IPS-20b (cell line): ENCODE measurements at regions not wholly inside any gene's neighbourhood (a gene's known extent, or its start where the extent isn't known, plus 50 kb on each side); places are given as distances from the start of the nearest gene placed in this dataset.

ENCODE experiments used
- H3K27ac ChIP-seq: one replicate; pipeline ENCODE4 v1.5.1; 2013; ENCODE audit warnings: low read length
- H3K27me3 ChIP-seq: 2 replicates; pipeline ENCODE4 v1.6.1; 2013; ENCODE audit warnings: mild to moderate bottlenecking, low read length, inconsistent platforms; ENCODE audit not compliant: insufficient read depth
- H3K36me3 ChIP-seq: 2 replicates; pipeline ENCODE4 v1.6.1; 2013; ENCODE audit warnings: low read depth, mild to moderate bottlenecking, inconsistent platforms, low read length, moderate library complexity; ENCODE audit not compliant: insufficient read depth
- H3K4me1 ChIP-seq: 2 replicates; pipeline ENCODE4 v1.6.1; 2013; ENCODE audit warnings: mild to moderate bottlenecking, control low read depth, inconsistent platforms, low read length, moderate library complexity; ENCODE audit not compliant: insufficient read depth
- H3K4me3 ChIP-seq: 2 replicates; pipeline ENCODE4 v1.5.1; 2013; ENCODE audit warnings: mild to moderate bottlenecking, low read length, inconsistent platforms
- H3K9ac ChIP-seq: 2 replicates; pipeline ENCODE4 v1.6.1; 2013; ENCODE audit warnings: low read depth, mild to moderate bottlenecking, inconsistent platforms, low read length, moderate library complexity
- H3K9me3 ChIP-seq: 2 replicates; pipeline ENCODE4 v1.6.1; 2013; ENCODE audit warnings: mild to moderate bottlenecking, low read depth, low read length, inconsistent platforms; ENCODE audit not compliant: insufficient read depth

GRCh38 chr14:66109426-66109825 is 376.7 kb upstream of the CCDC196 start:
- H3K27ac ChIP-seq = no peak overlapping the region
- H3K4me3 ChIP-seq = no peak overlapping the region
- no peaks in the 10 kb centered on the region for H3K9me3 ChIP-seq
- H3K36me3 ChIP-seq = no peaks in the 10 kb centered on the region
- no peaks in the 10 kb centered on the region for H3K4me1 ChIP-seq
- no peaks in the 10 kb centered on the region for H3K27me3 ChIP-seq
- H3K9ac ChIP-seq = no peak overlapping the region

- Histone ChIP-seq H3K9me3 (no peaks in the 10 kb centered on the region), H3K36me3 (no peaks in the 10 kb centered on the region), H3K27me3 (no peaks in the 10 kb centered on the region), H3K9ac (no peak overlapping the region), H3K4me1 (peaks cover 5% of the 10 kb centered on the region), H3K4me3 (no peak overlapping the region), H3K27ac (no peak overlapping the region)
These were observed 374.3 kb upstream of the CCDC196 start for GRCh38 chr14:66111891-66112290.

- Histone ChIP-seq H3K36me3 (no peaks in the 10 kb centered on the region), H3K9ac (no peak overlapping the region), H3K27ac (no peak overlapping the region), H3K27me3 (no peaks in the 10 kb centered on the region), H3K4me3 (no peak overlapping the region), H3K4me1 (peaks cover 14% of the 10 kb centered on the region), H3K9me3 (no peaks in the 10 kb centered on the region)
These were observed 372.1 kb upstream of the CCDC196 start for GRCh38 chr14:66114071-66114470.

- peaks cover 19% of the 10 kb centered on the region for H3K4me1 ChIP-seq
- H3K9ac ChIP-seq = no peak overlapping the region
- no peaks in the 10 kb centered on the region for H3K9me3 ChIP-seq
- H3K36me3 ChIP-seq = no peaks in the 10 kb centered on the region
- no peaks in the 10 kb centered on the region for H3K27me3 ChIP-seq
- no peak overlapping the region for H3K27ac ChIP-seq
- no peak overlapping the region for H3K4me3 ChIP-seq
These were observed 370.2 kb upstream of the CCDC196 start for GRCh38 chr14:66115740-66116502.

GRCh38 chr14:66116732-66117131 is 369.4 kb upstream of the CCDC196 start:
- peaks cover 19% of the 10 kb centered on the region for H3K4me1 ChIP-seq
- no peak overlapping the region for H3K27ac ChIP-seq
- no peaks in the 10 kb centered on the region for H3K27me3 ChIP-seq
- H3K9ac ChIP-seq = no peak overlapping the region
- no peaks in the 10 kb centered on the region for H3K36me3 ChIP-seq
- H3K4me3 ChIP-seq = no peak overlapping the region
- no peaks in the 10 kb centered on the region for H3K9me3 ChIP-seq

- Histone ChIP-seq H3K4me3 (no peak overlapping the region), H3K36me3 (no peaks in the 10 kb centered on the region), H3K9ac (no peak overlapping the region), H3K27ac (no peak overlapping the region), H3K9me3 (no peaks in the 10 kb centered on the region), H3K27me3 (no peaks in the 10 kb centered on the region), H3K4me1 (peaks cover 19% of the 10 kb centered on the region)
These were observed 368.6 kb upstream of the CCDC196 start for GRCh38 chr14:66117600-66117999.

- Histone ChIP-seq H3K9me3 (no peaks in the 10 kb centered on the region), H3K36me3 (no peaks in the 10 kb centered on the region), H3K27me3 (no peaks in the 10 kb centered on the region), H3K27ac (no peak overlapping the region), H3K4me1 (peaks cover 19% of the 10 kb centered on the region), H3K9ac (no peak overlapping the region), H3K4me3 (no peak overlapping the region)
These were observed 366.5 kb upstream of the CCDC196 start for GRCh38 chr14:66119606-66120231.

- H3K4me1 ChIP-seq = peaks cover 19% of the 10 kb centered on the region
These were observed 365.8 kb upstream of the CCDC196 start for GRCh38 chr14:66120402-66120801.

GRCh38 chr14:66121859-66122258 is 364.3 kb upstream of the CCDC196 start:
- no peak overlapping the region for H3K4me3 ChIP-seq
- H3K27ac ChIP-seq = no peak overlapping the region
- H3K36me3 ChIP-seq = no peaks in the 10 kb centered on the region
- H3K9ac ChIP-seq = no peak overlapping the region
- H3K9me3 ChIP-seq = no peaks in the 10 kb centered on the region
- no peaks in the 10 kb centered on the region for H3K27me3 ChIP-seq
- H3K4me1 ChIP-seq = peaks cover 14% of the 10 kb centered on the region

More at GRCh38 chr14:66120402-66120801, 365.8 kb upstream of the CCDC196 start:
- no peaks in the 10 kb centered on the region for H3K27me3 ChIP-seq
- H3K27ac ChIP-seq = no peak overlapping the region
- no peak overlapping the region for H3K9ac ChIP-seq
- H3K4me3 ChIP-seq = no peak overlapping the region
- H3K36me3 ChIP-seq = no peaks in the 10 kb centered on the region
- no peaks in the 10 kb centered on the region for H3K9me3 ChIP-seq

- H3K27me3 ChIP-seq = no peaks in the 10 kb centered on the region
- H3K27ac ChIP-seq = no peak overlapping the region
- H3K36me3 ChIP-seq = no peaks in the 10 kb centered on the region
- no peaks in the 10 kb centered on the region for H3K9me3 ChIP-seq
- H3K9ac ChIP-seq = no peak overlapping the region
- no peaks in the 10 kb centered on the region for H3K4me1 ChIP-seq
- no peak overlapping the region for H3K4me3 ChIP-seq
These were observed 356.9 kb upstream of the CCDC196 start for GRCh38 chr14:66129224-66129623.

GRCh38 chr14:66131111-66131510 is 355.1 kb upstream of the CCDC196 start:
- Histone ChIP-seq H3K27ac (no peak overlapping the region), H3K4me1 (no peaks in the 10 kb centered on the region), H3K27me3 (no peaks in the 10 kb centered on the region), H3K4me3 (no peak overlapping the region), H3K36me3 (no peaks in the 10 kb centered on the region), H3K9ac (no peak overlapping the region), H3K9me3 (no peaks in the 10 kb centered on the region)

GRCh38 chr14:66133666-66134065 is 352.5 kb upstream of the CCDC196 start:
- H3K27ac ChIP-seq = no peak overlapping the region
- H3K36me3 ChIP-seq = no peaks in the 10 kb centered on the region
- no peaks in the 10 kb centered on the region for H3K27me3 ChIP-seq
- H3K9me3 ChIP-seq = no peaks in the 10 kb centered on the region
- no peak overlapping the region for H3K9ac ChIP-seq
- no peaks in the 10 kb centered on the region for H3K4me1 ChIP-seq
- H3K4me3 ChIP-seq = no peak overlapping the region
